IMR-90 (cell line): ENCODE measurements at regions not wholly inside any gene's neighbourhood (a gene's known extent, or its start where the extent isn't known, plus 50 kb on each side); places are given as distances from the start of the nearest gene placed in this dataset.
"Not testable (repeated sequence)": the region's sequence is repeated elsewhere in the genome, so short reads cannot be mapped to it uniquely, and the experiment has no call there.

Source experiments
- ATAC-seq: fragments of 200-7000 bp; cut with Tn5 transposase; 2 replicates; pipeline ENCODE4 v1.9.1; 2020; ENCODE audit warnings: low read depth, mild to moderate bottlenecking, moderate library complexity
- BruUV-seq: library from RNA; stranded (reverse); fragments of 400-500 nt; replicated peaks from 2 replicates; lab custom pipeline; 2021; lab: Mats Ljungman, UMichigan
- CTCF ChIA-PET: fragments of 300-600 bp; formaldehyde crosslinking; extraction: SDS; loops from one replicate; lab custom pipeline; 2021; ENCODE audit warnings: antibody characterized with exemption; lab: Yijun Ruan, JAX
- POLR2A ChIA-PET: fragments of 300-600 bp; sonication (Branson Sonifier 250); formaldehyde crosslinking; loops from one replicate; lab custom pipeline; 2022; ENCODE audit warnings: antibody characterized with exemption; ENCODE audit not compliant: unreplicated experiment; lab: Charles Lee
- DNase-seq: peaks from one replicate; pipeline ENCODE4 v3.0.0; 2013
- H2AFZ ChIP-seq: replicated peaks from 2 replicates; pipeline ENCODE3; 2013; ENCODE audit warnings: low read length, mild to moderate bottlenecking; ENCODE audit not compliant: poor library complexity
- H2AK5ac ChIP-seq: 2 replicates; pipeline ENCODE4 v1.6.1; 2013; ENCODE audit warnings: low read depth, low read length, inconsistent platforms
- H2AK9ac ChIP-seq: replicated peaks from 2 replicates; pipeline ENCODE3; 2013; ENCODE audit warnings: mild to moderate bottlenecking, low read depth, low read length, moderate library complexity; ENCODE audit not compliant: poor library complexity
- H2BK120ac ChIP-seq: 2 replicates; pipeline ENCODE4 v1.6.1; 2013; ENCODE audit warnings: low read depth, low read length, inconsistent platforms
- H2BK15ac ChIP-seq: 3 replicates; pipeline ENCODE4 v1.6.1; 2013; ENCODE audit warnings: low read depth, low read length, inconsistent platforms
- H2BK20ac ChIP-seq: 2 replicates; pipeline ENCODE4 v1.6.1; 2013; ENCODE audit warnings: low read depth, mild to moderate bottlenecking, inconsistent platforms, low read length, moderate library complexity
- H2BK5ac ChIP-seq: 2 replicates; pipeline ENCODE4 v1.6.1; 2013; ENCODE audit warnings: mild to moderate bottlenecking, low read depth, low read length, inconsistent platforms; ENCODE audit not compliant: poor library complexity, severe bottlenecking
- H3K14ac ChIP-seq: replicated peaks from 2 replicates; pipeline ENCODE4 v1.6.1; 2013; ENCODE audit warnings: low read depth, low read length, inconsistent platforms
- H3K18ac ChIP-seq: 2 replicates; pipeline ENCODE4 v1.6.1; 2013; ENCODE audit warnings: low read depth, low read length, control low read depth
- H3K23ac ChIP-seq: 2 replicates; pipeline ENCODE4 v1.6.1; 2013; ENCODE audit warnings: low read depth, low read length, inconsistent platforms
- H3K27ac ChIP-seq: 2 replicates; pipeline ENCODE4 v1.5.1; 2013; ENCODE audit warnings: mild to moderate bottlenecking, control low read depth, low read length; ENCODE audit not compliant: insufficient read depth
- H3K27me3 ChIP-seq: 2 replicates; pipeline ENCODE4 v1.6.1; 2013; ENCODE audit warnings: low read length; ENCODE audit not compliant: control insufficient read depth, insufficient read depth
- H3K36me3 ChIP-seq: 2 replicates; pipeline ENCODE4 v1.6.1; 2013; ENCODE audit warnings: low read length, mixed read lengths; ENCODE audit not compliant: control insufficient read depth, insufficient read depth
- H3K4ac ChIP-seq: 2 replicates; pipeline ENCODE4 v1.6.1; 2013; ENCODE audit warnings: low read depth, low read length, inconsistent platforms
- H3K4me1 ChIP-seq: 2 replicates; pipeline ENCODE4 v1.6.1; 2013; ENCODE audit warnings: low read length, mixed read lengths; ENCODE audit not compliant: control insufficient read depth, insufficient read depth
- H3K4me2 ChIP-seq: 2 replicates; pipeline ENCODE4 v1.6.1; 2013; ENCODE audit warnings: low read depth, mild to moderate bottlenecking, control low read depth, low read length, moderate library complexity
- H3K4me3 ChIP-seq: 2 replicates; pipeline ENCODE4 v1.5.1; 2013; ENCODE audit warnings: low read depth, mild to moderate bottlenecking, control low read depth, low read length, moderate library complexity; ENCODE audit not compliant: insufficient read depth
- H3K56ac ChIP-seq: 2 replicates; pipeline ENCODE4 v1.6.1; 2013; ENCODE audit warnings: low read length, inconsistent platforms; ENCODE audit not compliant: insufficient read depth; ENCODE audit errors: extremely low read depth
- H3K79me1 ChIP-seq, 2 experiments: 2 replicates each; pipeline ENCODE4 v1.6.1; 2013; ENCODE audit warnings: low read length in 2 of 2, inconsistent platforms in 1 of 2, low read depth in 1 of 2
- H3K9ac ChIP-seq: 2 replicates; pipeline ENCODE4 v1.6.1; 2013; ENCODE audit warnings: low read depth, low read length, control low read depth
- H3K9me1 ChIP-seq: 2 replicates; pipeline ENCODE4 v1.6.1; 2013; ENCODE audit warnings: low read length, inconsistent platforms; ENCODE audit not compliant: insufficient read depth
- H3K9me3 ChIP-seq: 2 replicates; pipeline ENCODE4 v1.6.1; 2013; ENCODE audit warnings: low read length; ENCODE audit not compliant: control insufficient read depth, insufficient read depth
- H4K20me1 ChIP-seq: 2 replicates; pipeline ENCODE4 v1.6.1; 2013; ENCODE audit warnings: low read length, inconsistent platforms; ENCODE audit not compliant: insufficient read depth
- H4K5ac ChIP-seq: 2 replicates; pipeline ENCODE4 v1.6.1; 2013; ENCODE audit warnings: mild to moderate bottlenecking, low read depth, low read length, control low read depth
- H4K8ac ChIP-seq, 2 experiments: 2 replicates each; pipeline ENCODE4 v1.6.1; 2013; ENCODE audit warnings: low read depth in 2 of 2, low read length in 2 of 2, control low read depth in 1 of 2, inconsistent platforms in 1 of 2
- H4K91ac ChIP-seq: 2 replicates; pipeline ENCODE4 v1.6.1; 2013; ENCODE audit warnings: low read depth, low read length, inconsistent platforms; ENCODE audit not compliant: insufficient read depth
- BHLHE40 ChIP-seq: fragments of 150-350 bp; IDR thresholded peaks from 2 replicates; pipeline ENCODE4 v1.6.1; 2016; ENCODE audit warnings: mild to moderate bottlenecking, low read depth, low read length
- CHD1 ChIP-seq: IDR thresholded peaks from 2 replicates; pipeline ENCODE4 v1.6.1; 2012; ENCODE audit warnings: low read depth, low read length, improper control_type of control experiment
- MAFK ChIP-seq: IDR thresholded peaks from 2 replicates; pipeline ENCODE4 v1.6.1; 2012; ENCODE audit warnings: low read depth, low read length, improper control_type of control experiment
- RAD21 ChIP-seq: IDR thresholded peaks from 2 replicates; pipeline ENCODE4 v1.6.1; 2012; ENCODE audit warnings: low read length, improper control_type of control experiment
- RFX5 ChIP-seq: IDR thresholded peaks from 2 replicates; pipeline ENCODE4 v1.8.0; 2012; ENCODE audit warnings: low read depth, mild to moderate bottlenecking, low read length, moderate library complexity
- SMC3 ChIP-seq: fragments of 150-350 bp; IDR thresholded peaks from 2 replicates; pipeline ENCODE4 v1.6.1; 2016; ENCODE audit warnings: low read depth, mild to moderate bottlenecking, antibody characterized with exemption, low read length, moderate library complexity
- WGBS, 2 experiments: methylation state at CpG; one replicate each; pipeline versions ENCODE4 v1.1.5 to v1.1.7; 2013; ENCODE audit warnings: missing lambda C conversion rate in 2 of 2; ENCODE audit not compliant: insufficient read length in 1 of 2; ENCODE audit errors: extremely low coverage in 2 of 2; 5-methylcytosine and 5-hydroxymethylcytosine counted together
- dilution Hi-C: fragments of 300-500 bp; cut with HindIII; formaldehyde crosslinking; loops from one replicate; pipeline ENCODE4 v1.14.3; 2018; ENCODE audit warnings: low sequenced_read_pairs; ENCODE audit not compliant: unreplicated experiment
- in situ Hi-C: fragments of 300-500 bp; cut with MboI; formaldehyde crosslinking; loops from 3 replicates; pipeline ENCODE4 v1.14.3; 2019; ENCODE audit warnings: low sequenced_read_pairs, inconsistent platforms, mixed read lengths
- intact Hi-C: fragments of 100-400 bp; cut with micrococcal nuclease; formaldehyde crosslinking; loops from 2 replicates; pipeline ENCODE4 v1.10.0; 2022
- TF ChIP-seq, protein P1 (sequence below): conservative IDR thresholded peaks from 2 replicates; pipeline ENCODE4 v1.5.1; 2012; ENCODE audit warnings: mild to moderate bottlenecking, low read depth, low read length, improper control_type of control experiment
- TF ChIP-seq, protein P2 (sequence below): fragments of 150-350 bp; IDR thresholded peaks from 2 replicates; pipeline ENCODE4 v1.6.1; 2017; ENCODE audit warnings: mild to moderate bottlenecking, antibody characterized with exemption, low read length, low read depth

DNA sequence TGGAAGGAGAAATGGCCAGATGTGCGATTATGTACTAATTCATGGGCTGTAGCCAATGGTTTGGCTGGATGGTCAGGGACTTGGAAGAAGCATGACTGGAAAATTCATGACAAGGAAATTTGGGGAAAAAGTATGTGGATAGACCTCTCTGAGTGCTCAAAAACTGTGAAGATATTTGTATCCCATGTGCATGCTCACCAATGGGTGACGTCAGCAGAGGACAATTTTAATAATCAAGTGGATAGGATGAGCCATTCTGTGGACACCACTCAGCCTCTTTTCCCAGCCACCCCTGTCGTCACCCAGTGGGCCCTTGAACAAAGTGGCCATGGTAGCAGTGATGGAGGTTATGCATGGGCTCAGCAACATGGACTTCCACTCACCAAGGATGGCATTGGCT, 490.9 kb upstream of the CBLB start:
- H2AK5ac ChIP-seq = no peak overlapping the region
- intact Hi-C loops = no loop called here
- dilution Hi-C loops = no loop called here
- ATAC-seq (no peak), DNase-seq (no peak)
- ChIA-PET POLR2A (no interaction called here), CTCF (no interaction called here)
- H4K5ac ChIP-seq = no peak overlapping the region
- H3K56ac ChIP-seq = no peak overlapping the region
- H4K20me1 ChIP-seq = no peaks in the 10 kb centered on the region
- no peak overlapping the region for H3K4me2 ChIP-seq
- H2BK5ac ChIP-seq = no peak overlapping the region
- no peak overlapping the region for H3K14ac ChIP-seq
- H3K9me3 ChIP-seq = no peaks in the 10 kb centered on the region
- H3K18ac ChIP-seq = no peak overlapping the region
- WGBS, 2 experiments = no CpG with 5 or more reads among the region's 3 CpGs
- H3K4me3 ChIP-seq = no peak overlapping the region
- no peak overlapping the region for H2BK20ac ChIP-seq
- H2BK120ac ChIP-seq = no peak overlapping the region
- no peaks in the 10 kb centered on the region for H3K27me3 ChIP-seq
- H2BK15ac ChIP-seq = no peak overlapping the region
- H3K36me3 ChIP-seq = no peaks in the 10 kb centered on the region
- H4K91ac ChIP-seq = no peak overlapping the region
- no peak for TF ChIP-seq SMC3
- TF ChIP-seq, protein P1, sequence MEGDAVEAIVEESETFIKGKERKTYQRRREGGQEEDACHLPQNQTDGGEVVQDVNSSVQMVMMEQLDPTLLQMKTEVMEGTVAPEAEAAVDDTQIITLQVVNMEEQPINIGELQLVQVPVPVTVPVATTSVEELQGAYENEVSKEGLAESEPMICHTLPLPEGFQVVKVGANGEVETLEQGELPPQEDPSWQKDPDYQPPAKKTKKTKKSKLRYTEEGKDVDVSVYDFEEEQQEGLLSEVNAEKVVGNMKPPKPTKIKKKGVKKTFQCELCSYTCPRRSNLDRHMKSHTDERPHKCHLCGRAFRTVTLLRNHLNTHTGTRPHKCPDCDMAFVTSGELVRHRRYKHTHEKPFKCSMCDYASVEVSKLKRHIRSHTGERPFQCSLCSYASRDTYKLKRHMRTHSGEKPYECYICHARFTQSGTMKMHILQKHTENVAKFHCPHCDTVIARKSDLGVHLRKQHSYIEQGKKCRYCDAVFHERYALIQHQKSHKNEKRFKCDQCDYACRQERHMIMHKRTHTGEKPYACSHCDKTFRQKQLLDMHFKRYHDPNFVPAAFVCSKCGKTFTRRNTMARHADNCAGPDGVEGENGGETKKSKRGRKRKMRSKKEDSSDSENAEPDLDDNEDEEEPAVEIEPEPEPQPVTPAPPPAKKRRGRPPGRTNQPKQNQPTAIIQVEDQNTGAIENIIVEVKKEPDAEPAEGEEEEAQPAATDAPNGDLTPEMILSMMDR = no peak
- no peak for TF ChIP-seq BHLHE40
- no peak for TF ChIP-seq RAD21
- TF ChIP-seq CHD1 = no peak
- TF ChIP-seq MAFK = no peak
- TF ChIP-seq, protein P2, sequence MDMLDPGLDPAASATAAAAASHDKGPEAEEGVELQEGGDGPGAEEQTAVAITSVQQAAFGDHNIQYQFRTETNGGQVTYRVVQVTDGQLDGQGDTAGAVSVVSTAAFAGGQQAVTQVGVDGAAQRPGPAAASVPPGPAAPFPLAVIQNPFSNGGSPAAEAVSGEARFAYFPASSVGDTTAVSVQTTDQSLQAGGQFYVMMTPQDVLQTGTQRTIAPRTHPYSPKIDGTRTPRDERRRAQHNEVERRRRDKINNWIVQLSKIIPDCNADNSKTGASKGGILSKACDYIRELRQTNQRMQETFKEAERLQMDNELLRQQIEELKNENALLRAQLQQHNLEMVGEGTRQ = no peak
- TF ChIP-seq RFX5 = no peak
- no peak overlapping the region for H3K9ac ChIP-seq
- no TSS peak for BruUV-seq
- H3K9me1 ChIP-seq = no peaks in the 10 kb centered on the region; the same call in 1 of the 2 replicates
- H3K27ac ChIP-seq = no peak overlapping the region
- H2AFZ ChIP-seq = no peak overlapping the region
- no peaks in the 10 kb centered on the region for H3K4me1 ChIP-seq
- no peak overlapping the region for H3K23ac ChIP-seq
- no peak overlapping the region for H3K4ac ChIP-seq
- no peak overlapping the region for H4K8ac ChIP-seq
- in situ Hi-C loops = no loop called here
- no peak overlapping the region for H2AK9ac ChIP-seq
- H3K79me1 ChIP-seq = no peaks in the 10 kb centered on the region

DNA sequence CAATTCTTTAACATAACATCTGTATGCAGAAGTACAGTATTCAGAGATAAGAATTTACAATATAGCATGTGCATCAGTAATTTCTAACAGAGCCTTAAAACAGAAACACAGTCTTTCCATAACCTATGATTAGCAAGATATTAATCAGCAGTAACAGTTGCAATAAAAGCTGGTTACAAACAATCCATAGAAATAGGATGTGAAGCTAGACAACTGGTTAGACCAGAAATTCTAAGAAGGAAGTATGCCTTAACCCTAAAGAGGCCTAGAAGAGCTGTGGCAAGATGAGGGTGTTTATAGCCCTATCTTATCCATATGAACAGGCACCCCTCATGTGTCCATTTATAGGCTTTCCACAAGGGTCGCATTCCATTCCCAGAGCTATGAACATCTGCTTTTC, 492.1 kb upstream of the CBLB start:
- H2BK20ac ChIP-seq, H2AK5ac ChIP-seq, H2AK9ac ChIP-seq, H4K8ac ChIP-seq, POLR2A ChIA-PET, H3K18ac ChIP-seq, H3K4me3 ChIP-seq, H2BK120ac ChIP-seq, H3K9me3 ChIP-seq, H3K14ac ChIP-seq, ATAC-seq, H3K9me1 ChIP-seq, H2AFZ ChIP-seq, H3K9ac ChIP-seq, BruUV-seq, dilution Hi-C loops, H3K56ac ChIP-seq, H4K20me1 ChIP-seq, H3K4me1 ChIP-seq, H3K23ac ChIP-seq, H4K5ac ChIP-seq, intact Hi-C loops, DNase-seq, H3K27me3 ChIP-seq, H3K4ac ChIP-seq, H3K79me1 ChIP-seq, H4K91ac ChIP-seq, in situ Hi-C loops, H2BK15ac ChIP-seq, H2BK5ac ChIP-seq, H3K27ac ChIP-seq, H3K4me2 ChIP-seq, H3K36me3 ChIP-seq: not testable (repeated sequence)
- no CpG with 5 or more reads among the region's 1 CpG for WGBS, 2 experiments
- CTCF ChIA-PET = interaction anchor here (0.6 kb wide), 1 partner anchor 11 kb away, joined by 3 read pairs; no protein-coding TSS in a partner anchor
